ENCODE measurements at regions not wholly inside any gene's neighbourhood (a gene's known extent, or its start where the extent isn't known, plus 50 kb on each side); places are given as distances from the start of the nearest gene placed in this dataset.

DNA sequence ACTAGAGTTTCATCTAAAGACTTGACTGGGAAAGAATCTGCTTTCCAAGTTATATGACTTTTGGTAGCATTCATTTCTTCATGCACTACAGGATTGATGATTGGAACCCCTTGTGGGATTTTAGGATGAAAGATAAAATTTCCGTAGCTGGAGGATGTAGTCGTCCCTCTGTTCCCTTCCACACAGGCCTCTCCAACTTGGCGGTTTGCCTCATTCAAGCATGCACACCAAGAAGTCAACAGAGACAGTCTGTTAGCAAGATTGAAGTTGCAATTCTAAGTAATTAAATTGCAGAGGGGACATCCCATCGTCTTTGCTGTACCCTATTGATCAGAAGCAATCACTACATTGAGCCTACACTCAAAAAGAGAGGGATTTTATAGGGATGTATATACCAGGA is 777.4 kb upstream of the HS3ST1 start:
- TF ChIP-seq CTCF (IDR thresholded peaks at IDR 0.05 in 4 of 5, conservative IDR thresholded peaks at IDR 0.05 in 1 of 5) = no peak
- no peak for TF ChIP-seq POLR2A (IDR thresholded peaks at IDR 0.05)
